Colonic mucosa (tissue), 4 donors: ENCODE measurements at regions not wholly inside any gene's neighbourhood (a gene's known extent, or its start where the extent isn't known, plus 50 kb on each side); places are given as distances from the start of the nearest gene placed in this dataset.

Experiments used
- DNase-seq: peaks from one replicate; pipeline ENCODE4 v3.0.0-alpha.2; 2020
- H3K27ac ChIP-seq: fragments of 200-600 bp; one replicate; pipeline ENCODE4 v1.8.0; 2021
- H3K27me3 ChIP-seq: fragments of 200-600 bp; one replicate; pipeline ENCODE4 v1.8.0; 2021
- H3K36me3 ChIP-seq: fragments of 200-600 bp; one replicate; pipeline ENCODE4 v1.8.0; 2021
- H3K4me1 ChIP-seq: fragments of 200-600 bp; one replicate; pipeline ENCODE4 v1.8.0; 2021; ENCODE audit warnings: mild to moderate bottlenecking
- H3K4me3 ChIP-seq: fragments of 200-600 bp; one replicate; pipeline ENCODE4 v1.8.0; 2021
- H3K9ac ChIP-seq, 2 donors: one replicate each; pipeline ENCODE4 v1.7.0; 2013; ENCODE audit warnings: control low read depth in 2 of 2, low read depth in 2 of 2, low read length in 2 of 2
- H3K9me3 ChIP-seq: fragments of 200-600 bp; one replicate; pipeline ENCODE4 v1.8.0; 2021
- intact Hi-C: fragments of 100-400 bp; cut with DNase I; formaldehyde crosslinking; loops from one replicate; pipeline ENCODE4 v1.14.1; 2022
- TF ChIP-seq, protein P1 (sequence below): fragments of 200-600 bp; IDR thresholded peaks from one replicate; pipeline ENCODE4 v1.8.0; 2022; ENCODE audit warnings: antibody characterized with exemption, mild to moderate bottlenecking
- donor health status: healthy.
- donor health status: DM: no; HTN: no; CAD: no.
- donor health status: DM: no; HTN: no; CAD: no.

DNA sequence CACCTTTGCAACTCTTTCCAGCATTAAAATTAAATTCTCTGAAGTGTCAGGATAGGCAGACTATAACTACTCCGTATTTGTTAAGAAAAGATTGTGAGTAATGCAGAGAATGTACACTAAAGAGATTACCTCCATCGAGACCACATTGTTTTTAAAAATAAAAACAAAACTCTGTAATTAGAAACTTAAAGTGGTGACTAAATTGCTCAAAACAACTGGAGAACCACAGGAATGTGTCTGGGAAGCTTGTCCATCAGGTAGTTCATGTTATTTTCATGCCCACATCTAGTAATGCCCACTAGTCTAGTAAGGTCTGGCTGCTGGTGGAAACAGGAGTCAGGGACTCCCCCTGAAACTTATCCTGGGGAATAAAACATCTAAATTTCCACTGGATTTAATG is 103.0 kb upstream of the FOXQ1 start:
- Histone ChIP-seq H3K9me3 (no peaks in the 10 kb centered on the region), H3K27me3 (no peaks in the 10 kb centered on the region), H3K9ac (no peak overlapping the region), H3K36me3 (no peaks in the 10 kb centered on the region), H3K4me1 (no peaks in the 10 kb centered on the region), H3K27ac (no peak overlapping the region), H3K4me3 (no peak overlapping the region)
- TF ChIP-seq, protein P1, sequence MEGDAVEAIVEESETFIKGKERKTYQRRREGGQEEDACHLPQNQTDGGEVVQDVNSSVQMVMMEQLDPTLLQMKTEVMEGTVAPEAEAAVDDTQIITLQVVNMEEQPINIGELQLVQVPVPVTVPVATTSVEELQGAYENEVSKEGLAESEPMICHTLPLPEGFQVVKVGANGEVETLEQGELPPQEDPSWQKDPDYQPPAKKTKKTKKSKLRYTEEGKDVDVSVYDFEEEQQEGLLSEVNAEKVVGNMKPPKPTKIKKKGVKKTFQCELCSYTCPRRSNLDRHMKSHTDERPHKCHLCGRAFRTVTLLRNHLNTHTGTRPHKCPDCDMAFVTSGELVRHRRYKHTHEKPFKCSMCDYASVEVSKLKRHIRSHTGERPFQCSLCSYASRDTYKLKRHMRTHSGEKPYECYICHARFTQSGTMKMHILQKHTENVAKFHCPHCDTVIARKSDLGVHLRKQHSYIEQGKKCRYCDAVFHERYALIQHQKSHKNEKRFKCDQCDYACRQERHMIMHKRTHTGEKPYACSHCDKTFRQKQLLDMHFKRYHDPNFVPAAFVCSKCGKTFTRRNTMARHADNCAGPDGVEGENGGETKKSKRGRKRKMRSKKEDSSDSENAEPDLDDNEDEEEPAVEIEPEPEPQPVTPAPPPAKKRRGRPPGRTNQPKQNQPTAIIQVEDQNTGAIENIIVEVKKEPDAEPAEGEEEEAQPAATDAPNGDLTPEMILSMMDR, result no peak
- no peak for DNase-seq
- intact Hi-C loops, result no loop called here

DNA sequence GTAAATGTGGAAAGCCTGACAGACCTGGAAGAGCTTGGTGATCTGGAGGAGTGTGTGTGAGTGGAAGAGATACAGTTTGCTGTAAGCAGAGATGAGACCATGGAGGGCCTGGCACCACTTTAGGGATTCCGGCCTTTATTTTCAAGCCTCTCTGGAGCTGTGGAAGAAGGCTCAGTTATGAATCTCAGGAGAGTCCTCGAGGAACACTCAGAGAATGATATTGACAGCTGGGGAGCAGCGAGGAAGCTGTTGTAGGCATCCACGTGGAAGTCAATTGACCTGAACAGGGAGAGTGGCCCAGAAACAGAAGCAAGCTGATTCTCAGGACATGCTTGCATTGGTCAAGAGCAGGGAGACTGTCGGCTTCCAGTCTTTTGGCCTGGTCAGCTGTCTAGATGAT is 108.4 kb upstream of the FOXQ1 start:
- intact Hi-C loops, result no loop called here
- no peak for DNase-seq
- Histone ChIP-seq H3K4me1 (no peaks in the 10 kb centered on the region), H3K9ac (no peak overlapping the region), H3K4me3 (no peak overlapping the region), H3K27ac (no peak overlapping the region), H3K36me3 (no peaks in the 10 kb centered on the region), H3K9me3 (no peaks in the 10 kb centered on the region), H3K27me3 (no peaks in the 10 kb centered on the region)
- TF ChIP-seq, protein P1, result no peak

DNA sequence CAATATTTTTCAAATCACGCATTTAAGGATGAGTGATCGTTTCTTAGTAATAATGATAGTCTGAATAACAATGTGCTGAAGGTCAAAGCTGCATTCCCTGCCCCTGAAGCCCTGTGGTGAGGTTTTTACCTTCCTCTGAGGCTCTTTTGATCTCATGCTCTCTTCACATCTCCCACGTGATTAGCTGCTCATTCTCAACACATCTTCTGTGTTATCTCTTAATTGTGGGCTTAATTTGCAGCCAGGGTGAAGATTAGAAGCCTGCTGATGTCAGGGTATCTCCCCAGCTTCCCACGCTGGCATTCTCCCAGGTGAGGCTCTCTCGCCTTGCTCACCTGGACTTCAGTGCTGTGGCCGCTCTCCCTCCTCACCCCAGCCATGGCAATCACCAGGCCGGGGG is 109.7 kb upstream of the FOXQ1 start:
- Histone ChIP-seq H3K9me3 (no peaks in the 10 kb centered on the region), H3K9ac (no peak overlapping the region), H3K4me3 (no peak overlapping the region), H3K4me1 (no peaks in the 10 kb centered on the region), H3K27ac (no peak overlapping the region), H3K36me3 (no peaks in the 10 kb centered on the region), H3K27me3 (no peaks in the 10 kb centered on the region)
- intact Hi-C loops, result no loop called here
- no peak for DNase-seq
- TF ChIP-seq, protein P1, result no peak

DNA sequence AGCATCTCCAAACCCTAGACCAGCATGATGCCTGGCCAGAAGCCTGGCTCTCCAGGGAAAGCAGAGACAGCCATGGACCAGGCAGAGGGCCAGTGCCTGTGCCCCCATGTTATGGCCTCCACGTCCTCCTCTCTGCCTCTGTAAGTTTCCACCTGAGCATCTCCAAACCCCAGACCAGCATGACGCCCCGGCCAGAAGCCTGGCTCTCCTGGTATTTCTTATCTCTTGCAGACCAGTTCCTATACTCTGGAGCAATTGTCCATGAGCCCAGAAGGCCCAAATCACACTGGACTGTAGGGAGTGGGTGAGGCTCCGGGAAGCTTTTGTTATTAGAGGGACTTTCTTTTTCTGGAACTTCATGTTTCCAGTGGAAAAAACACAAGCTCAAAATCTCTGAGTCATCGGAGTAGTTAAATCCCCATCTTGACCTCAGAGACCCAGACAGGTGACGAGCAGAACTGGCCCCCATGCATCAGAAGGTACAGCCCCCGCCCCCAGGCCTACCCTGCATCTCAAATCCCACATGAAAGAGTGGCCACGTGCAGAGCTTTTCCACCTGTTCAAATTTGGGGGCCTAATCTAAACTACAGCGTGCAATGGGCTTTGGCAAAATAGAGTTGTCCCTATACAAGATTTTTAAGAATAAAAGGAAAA is 110.2 kb upstream of the FOXQ1 start:
- intact Hi-C loops, result no loop called here
- Histone ChIP-seq H3K27me3 (no peaks in the 10 kb centered on the region), H3K36me3 (no peaks in the 10 kb centered on the region), H3K27ac (no peak overlapping the region), H3K4me1 (no peaks in the 10 kb centered on the region), H3K9ac (no peak overlapping the region), H3K4me3 (no peak overlapping the region), H3K9me3 (no peaks in the 10 kb centered on the region)
- TF ChIP-seq, protein P1, result no peak
- DNase-seq, result no peak

DNA sequence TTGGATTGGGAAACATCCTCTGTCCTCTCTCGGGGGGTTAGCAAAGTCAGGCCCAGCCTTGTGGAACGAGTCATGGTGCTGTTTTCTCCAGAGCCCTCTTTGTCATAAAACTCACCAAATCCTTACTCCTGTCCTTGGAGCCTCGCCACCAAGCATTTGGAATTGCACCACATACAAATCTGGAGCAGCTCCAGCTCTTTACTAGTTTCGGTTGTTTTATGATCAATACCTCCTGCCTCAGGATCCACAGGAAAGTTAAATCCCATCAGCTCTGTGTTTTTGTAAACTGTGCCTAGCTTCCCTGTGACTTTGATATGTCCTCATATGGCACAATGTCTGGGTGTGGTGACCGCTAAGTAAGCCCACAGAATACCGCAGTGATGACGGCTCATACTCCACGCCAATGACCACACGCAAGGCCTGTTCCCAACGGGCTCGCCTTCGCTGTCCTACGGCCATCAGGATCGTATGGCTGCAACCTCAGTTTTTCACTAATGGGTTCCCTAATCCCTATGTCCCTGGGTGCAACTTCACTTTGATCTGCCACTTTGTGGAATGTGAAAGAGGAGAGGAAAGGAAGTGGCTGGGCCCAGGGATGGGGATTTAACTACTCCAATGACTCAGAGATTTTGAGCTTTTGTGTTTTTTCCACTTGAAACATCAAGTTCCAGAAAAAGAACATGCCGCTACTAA is 111.3 kb upstream of the FOXQ1 start:
- TF ChIP-seq, protein P1, result no peak
- no peak for DNase-seq
- Histone ChIP-seq H3K27me3 (no peaks in the 10 kb centered on the region), H3K4me3 (no peak overlapping the region), H3K9me3 (no peaks in the 10 kb centered on the region), H3K9ac (no peak overlapping the region), H3K36me3 (no peaks in the 10 kb centered on the region), H3K27ac (no peak overlapping the region), H3K4me1 (no peaks in the 10 kb centered on the region)
- intact Hi-C loops, result no loop called here
